ENCODE measurements at regions not wholly inside any gene's neighbourhood (a gene's known extent, or its start where the extent isn't known, plus 50 kb on each side); places are given as distances from the start of the nearest gene placed in this dataset.

GRCh38 chr2:133810559-133810958, 242.3 kb upstream of the NCKAP5 start:
- TF ChIP-seq EZH2 (IDR thresholded peaks at IDR 0.05): no peak
- no peak for TF ChIP-seq POLR2A (IDR thresholded peaks at IDR 0.05; ENCODE audit: borderline replicate concordance, extremely low read depth, insufficient read depth, insufficient read length)
